Skeletal muscle satellite cell (primary cell): ENCODE measurements at regions not wholly inside any gene's neighbourhood (a gene's known extent, or its start where the extent isn't known, plus 50 kb on each side); places are given as distances from the start of the nearest gene placed in this dataset.

Experiments used
- H3K27me3 ChIP-seq: 2 replicates; pipeline ENCODE4 v1.7.0; 2013; ENCODE audit warnings: low read length; ENCODE audit not compliant: control insufficient read depth, insufficient read depth
- H3K36me3 ChIP-seq: 2 replicates; pipeline ENCODE4 v1.7.0; 2013; ENCODE audit warnings: mild to moderate bottlenecking, control low read depth, low read length; ENCODE audit not compliant: insufficient read depth
- H3K4me1 ChIP-seq: 2 replicates; pipeline ENCODE4 v1.7.0; 2013; ENCODE audit warnings: low read length; ENCODE audit not compliant: control insufficient read depth, insufficient read depth
- H3K4me2 ChIP-seq: 2 replicates; pipeline ENCODE4 v1.7.0; 2013; ENCODE audit warnings: mild to moderate bottlenecking, low read length
- H3K4me3 ChIP-seq: 2 replicates; pipeline ENCODE4 v1.7.0; 2013; ENCODE audit warnings: low read length
- H3K9ac ChIP-seq: 2 replicates; pipeline ENCODE4 v1.7.0; 2013; ENCODE audit warnings: mild to moderate bottlenecking, low read depth, low read length, moderate library complexity
- H3K9me3 ChIP-seq: replicated peaks from 2 replicates; pipeline ENCODE4 v1.7.0; 2013; ENCODE audit warnings: mild to moderate bottlenecking, control low read depth, low read length

DNA sequence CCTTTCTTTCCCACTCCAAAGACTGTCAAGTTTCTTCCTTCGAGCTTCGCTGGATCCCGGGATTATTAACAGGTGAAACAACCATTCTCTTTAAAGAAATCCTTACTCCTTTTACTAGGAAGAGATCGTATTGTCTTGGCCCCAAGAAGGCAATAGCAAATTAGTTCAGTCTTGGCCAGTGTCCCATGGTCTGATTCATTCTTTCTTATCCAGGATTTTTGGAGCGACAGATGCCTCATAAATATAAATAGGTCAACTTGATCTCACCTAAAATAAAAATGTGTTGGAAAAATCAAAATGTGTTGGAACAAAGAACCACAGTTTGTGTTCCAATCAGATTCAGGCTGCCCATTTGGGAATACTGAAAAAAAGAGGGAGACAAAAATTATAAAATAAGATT is 140.1 kb upstream of the TMEM108 start:
- Histone ChIP-seq H3K4me2 (no peak overlapping the region), H3K9ac (no peak overlapping the region), H3K9me3 (no peaks in the 10 kb centered on the region), H3K27me3 (no peaks in the 10 kb centered on the region), H3K36me3 (no peaks in the 10 kb centered on the region), H3K4me1 (no peaks in the 10 kb centered on the region), H3K4me3 (no peak overlapping the region)

GRCh38 chr3:132892956-132893355 is 145.2 kb upstream of the TMEM108 start:
- Histone ChIP-seq H3K4me2 (no peak overlapping the region), H3K9me3 (no peaks in the 10 kb centered on the region), H3K27me3 (no peaks in the 10 kb centered on the region), H3K4me1 (no peaks in the 10 kb centered on the region), H3K4me3 (no peak overlapping the region), H3K36me3 (no peaks in the 10 kb centered on the region), H3K9ac (no peak overlapping the region)

DNA sequence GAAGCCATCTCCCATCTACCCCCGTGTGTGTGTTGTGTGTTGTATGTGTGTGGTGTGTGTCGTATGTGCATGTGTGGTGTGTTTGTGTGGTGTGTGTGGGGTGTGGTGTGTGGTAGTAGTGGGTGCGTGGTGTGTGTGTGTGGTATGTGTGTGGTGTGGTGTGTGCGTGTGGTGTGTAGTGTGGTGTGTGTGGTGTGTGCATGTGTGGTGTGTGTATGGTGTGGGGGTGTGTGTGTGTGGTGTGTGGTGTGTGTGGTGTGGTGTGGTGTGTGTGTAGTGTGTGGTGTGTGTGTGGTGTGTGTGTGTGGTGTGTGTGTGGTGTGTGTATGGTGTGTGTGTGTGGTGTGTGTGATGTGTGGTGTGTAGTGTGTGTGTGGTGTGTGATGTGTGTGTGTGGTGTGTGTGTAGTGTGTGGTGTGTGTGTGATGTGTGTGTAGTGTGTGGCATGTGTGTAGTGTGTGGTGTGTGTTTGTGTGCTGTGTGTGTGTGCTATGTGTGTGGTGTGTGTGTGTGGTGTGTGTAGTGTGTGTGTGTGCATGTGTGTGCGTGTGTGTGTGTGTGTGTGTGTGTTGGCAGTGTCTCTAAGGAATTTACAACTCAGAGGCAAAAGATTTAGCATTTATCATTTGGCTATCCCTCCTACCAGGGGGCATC is 156.3 kb upstream of the TMEM108 start:
- H3K4me2 ChIP-seq, result no peak overlapping the region

GRCh38 chr3:132880986-132881385 is 157.2 kb upstream of the TMEM108 start:
- no peaks in the 10 kb centered on the region for H3K9me3 ChIP-seq
- H3K27me3 ChIP-seq, result peaks cover 3% of the 10 kb centered on the region
- H3K4me2 ChIP-seq, result no peak overlapping the region
- H3K9ac ChIP-seq, result no peak overlapping the region
- H3K36me3 ChIP-seq, result no peaks in the 10 kb centered on the region
- no peak overlapping the region for H3K4me3 ChIP-seq
- no peaks in the 10 kb centered on the region for H3K4me1 ChIP-seq

More for the DNA sequence above, 156.3 kb upstream of the TMEM108 start:
- Histone ChIP-seq H3K36me3 (no peaks in the 10 kb centered on the region), H3K4me1 (no peaks in the 10 kb centered on the region), H3K9ac (no peak overlapping the region), H3K27me3 (peaks cover under 1% of the 10 kb centered on the region), H3K4me3 (no peak overlapping the region), H3K9me3 (no peaks in the 10 kb centered on the region)

DNA sequence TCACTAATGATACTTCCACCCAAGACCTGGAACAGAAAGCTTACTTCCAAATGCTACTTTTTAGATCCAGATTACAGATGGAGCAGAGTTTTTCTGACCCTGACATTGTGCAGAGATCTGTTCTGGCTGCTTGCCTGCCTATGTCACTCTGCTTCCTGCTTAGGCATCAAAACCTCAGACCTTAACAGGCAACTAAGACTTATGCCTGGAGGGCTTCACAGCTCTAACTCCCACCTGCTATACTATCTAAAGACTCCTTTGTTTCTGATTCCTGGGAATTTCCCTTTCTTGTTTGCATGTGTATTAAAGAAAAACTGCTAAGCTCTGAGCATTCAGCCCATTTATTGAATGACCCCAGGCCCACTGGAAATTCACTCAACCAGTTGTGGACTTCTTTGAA is 157.4 kb upstream of the NPHP3 start:
- Histone ChIP-seq H3K4me3 (no peak overlapping the region), H3K4me1 (no peaks in the 10 kb centered on the region), H3K9ac (no peak overlapping the region), H3K9me3 (no peaks in the 10 kb centered on the region), H3K27me3 (peaks cover 3% of the 10 kb centered on the region), H3K36me3 (no peaks in the 10 kb centered on the region), H3K4me2 (no peak overlapping the region)

GRCh38 chr3:132874701-132875100 is 152.5 kb upstream of the NPHP3 start:
- peaks cover 3% of the 10 kb centered on the region for H3K27me3 ChIP-seq
- peaks cover 26% of the 10 kb centered on the region for H3K4me1 ChIP-seq
- H3K9me3 ChIP-seq, result no peaks in the 10 kb centered on the region

DNA sequence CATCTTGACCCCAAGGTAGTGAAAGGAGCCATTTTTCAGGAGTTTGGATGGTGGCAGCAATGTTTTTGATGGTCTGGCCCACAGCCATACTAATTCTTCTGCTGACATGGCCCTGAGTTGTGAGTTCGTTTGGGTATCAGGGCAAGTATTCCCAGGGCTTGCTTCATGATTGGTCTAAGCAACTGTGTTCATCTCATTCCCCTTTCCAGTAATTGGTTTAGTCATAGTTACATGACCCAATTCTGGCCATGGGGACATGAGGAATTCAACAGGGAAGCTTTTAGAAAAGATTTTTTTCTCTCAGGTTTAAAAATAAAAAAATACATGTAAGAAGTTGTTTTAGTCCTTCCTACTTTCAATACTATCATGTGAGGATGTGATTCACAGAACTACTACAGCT is 150.5 kb upstream of the NPHP3 start:
- no peaks in the 10 kb centered on the region for H3K36me3 ChIP-seq
- H3K27me3 ChIP-seq, result peaks cover 3% of the 10 kb centered on the region
- no peak overlapping the region for H3K9ac ChIP-seq

More at GRCh38 chr3:132874701-132875100, 152.5 kb upstream of the NPHP3 start:
- no peaks in the 10 kb centered on the region for H3K36me3 ChIP-seq
- no peak overlapping the region for H3K4me3 ChIP-seq
- no peak overlapping the region for H3K4me2 ChIP-seq
- no peak overlapping the region for H3K9ac ChIP-seq

GRCh38 chr3:132871956-132872355 is 149.7 kb upstream of the NPHP3 start:
- Histone ChIP-seq H3K4me3 (no peak overlapping the region), H3K9me3 (no peaks in the 10 kb centered on the region), H3K36me3 (no peaks in the 10 kb centered on the region), H3K9ac (no peak overlapping the region), H3K4me1 (peaks cover 40% of the 10 kb centered on the region), H3K4me2 (no peak overlapping the region), H3K27me3 (peaks cover 3% of the 10 kb centered on the region)

More for the DNA sequence above, 150.5 kb upstream of the NPHP3 start:
- H3K4me1 ChIP-seq, result peaks cover 34% of the 10 kb centered on the region
- no peak overlapping the region for H3K4me3 ChIP-seq
- H3K4me2 ChIP-seq, result no peak overlapping the region
- H3K9me3 ChIP-seq, result no peaks in the 10 kb centered on the region

DNA sequence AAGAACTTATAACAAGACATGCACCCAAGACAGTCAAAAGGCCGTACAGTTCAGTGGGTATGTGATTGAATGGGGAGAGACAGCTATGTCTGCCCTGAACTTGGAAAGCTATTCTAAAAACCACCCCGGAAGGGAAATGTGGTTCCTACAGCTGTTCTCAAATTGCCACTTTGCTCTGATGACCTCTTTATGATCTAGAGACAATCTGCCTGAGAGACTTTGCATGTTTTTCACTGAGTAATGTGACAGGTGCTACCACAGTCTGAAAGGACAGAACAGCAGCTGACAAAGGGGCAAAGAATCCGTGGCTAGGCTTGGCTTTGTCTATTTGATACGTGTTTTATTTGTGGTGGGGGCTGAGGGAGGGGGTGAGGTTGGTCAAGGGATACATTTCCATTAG is 148.3 kb upstream of the NPHP3 start:
- no peak overlapping the region for H3K4me2 ChIP-seq
- H3K9ac ChIP-seq, result peak overlapping the region; percentile 60
- no peaks in the 10 kb centered on the region for H3K27me3 ChIP-seq
- H3K4me3 ChIP-seq, result no peak overlapping the region
- H3K36me3 ChIP-seq, result no peaks in the 10 kb centered on the region
- H3K4me1 ChIP-seq, result peaks cover 40% of the 10 kb centered on the region
- H3K9me3 ChIP-seq, result no peaks in the 10 kb centered on the region

DNA sequence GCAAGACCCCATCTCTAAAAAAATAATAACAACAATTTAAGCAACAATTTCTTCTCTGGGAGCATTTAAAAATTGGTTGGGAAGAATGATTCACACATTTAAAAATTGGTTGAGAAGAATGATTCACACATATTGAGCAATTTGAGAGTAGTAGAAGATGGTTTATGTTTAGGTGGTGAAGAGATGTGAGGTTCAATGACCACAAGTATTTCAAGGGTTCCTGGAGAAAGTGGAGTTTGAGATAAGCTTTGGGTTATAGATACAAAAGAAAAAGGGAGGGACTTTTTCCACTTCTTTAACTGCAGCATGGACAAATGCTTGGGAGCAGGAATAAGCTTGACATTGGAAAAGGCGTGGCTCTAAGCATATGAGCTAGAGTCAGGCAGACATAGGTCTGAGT is 145.7 kb upstream of the NPHP3 start:
- no peak overlapping the region for H3K9ac ChIP-seq
- no peaks in the 10 kb centered on the region for H3K27me3 ChIP-seq
- H3K9me3 ChIP-seq, result no peaks in the 10 kb centered on the region
- H3K4me2 ChIP-seq, result no peak overlapping the region
- H3K4me3 ChIP-seq, result no peak overlapping the region
- H3K4me1 ChIP-seq, result peaks cover 35% of the 10 kb centered on the region
- no peaks in the 10 kb centered on the region for H3K36me3 ChIP-seq

DNA sequence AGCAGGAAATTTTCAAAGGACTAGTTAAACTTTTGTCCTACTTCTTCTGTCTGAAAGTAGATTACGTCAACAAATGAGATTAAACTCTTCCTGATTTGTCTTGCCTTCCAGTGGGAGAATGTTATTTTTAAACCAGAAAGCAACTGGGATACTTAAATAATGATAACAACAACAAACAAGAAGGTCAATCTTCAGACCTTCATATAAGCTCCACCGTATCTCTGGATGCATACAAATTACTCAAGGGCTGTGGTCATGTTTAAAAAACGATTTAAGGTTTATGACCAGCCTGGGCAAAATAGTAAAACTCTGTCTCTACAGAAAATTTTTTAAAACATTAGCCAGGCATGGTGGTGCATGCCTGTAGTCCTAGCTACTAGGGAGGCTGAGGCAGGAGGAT is 145.3 kb upstream of the NPHP3 start:
- H3K4me1 ChIP-seq, result peaks cover 30% of the 10 kb centered on the region
- H3K27me3 ChIP-seq, result no peaks in the 10 kb centered on the region
- H3K9me3 ChIP-seq, result no peaks in the 10 kb centered on the region
- H3K9ac ChIP-seq, result no peak overlapping the region
- H3K4me2 ChIP-seq, result peak overlapping the region; percentile 22
- no peaks in the 10 kb centered on the region for H3K36me3 ChIP-seq
- H3K4me3 ChIP-seq, result no peak overlapping the region

GRCh38 chr3:132857317-132857716 is 135.1 kb upstream of the NPHP3 start:
- H3K4me3 ChIP-seq, result no peak overlapping the region
- no peak overlapping the region for H3K4me2 ChIP-seq
- H3K27me3 ChIP-seq, result no peaks in the 10 kb centered on the region
- H3K9me3 ChIP-seq, result no peaks in the 10 kb centered on the region
- H3K4me1 ChIP-seq, result no peaks in the 10 kb centered on the region
- no peaks in the 10 kb centered on the region for H3K36me3 ChIP-seq
- no peak overlapping the region for H3K9ac ChIP-seq
